ENCODE measurements at regions not wholly inside any gene's neighbourhood (a gene's known extent, or its start where the extent isn't known, plus 50 kb on each side); places are given as distances from the start of the nearest gene placed in this dataset.

GRCh38 chrX:861921-862320, 231.3 kb downstream of the SHOX start:
- TF ChIP-seq CTCF (conservative IDR thresholded peaks at IDR 0.05 in 1 of 2, IDR thresholded peaks at IDR 0.05 in 1 of 2; ENCODE audit: extremely low read depth in 1 of 2, insufficient read depth in 1 of 2, low read depth in 1 of 2, low read length in 2 of 2) (no peak), EZH2 (IDR thresholded peaks at IDR 0.05; ENCODE audit: borderline replicate concordance, low read length) (no peak)

Data from mammary epithelial cell (primary cell).